ENCODE measurements at regions not wholly inside any gene's neighbourhood (a gene's known extent, or its start where the extent isn't known, plus 50 kb on each side); places are given as distances from the start of the nearest gene placed in this dataset.

- TF ChIP-seq EZH2 (IDR thresholded peaks at IDR 0.05; ENCODE audit: borderline replicate concordance), result no peak
- TF ChIP-seq CTCF (IDR thresholded peaks at IDR 0.05; ENCODE audit: poor library complexity), result no peak
- no peak for TF ChIP-seq EZH2phosphoT487 (IDR thresholded peaks at IDR 0.05; ENCODE audit: low read depth, severe bottlenecking, unreplicated experiment)
Observed at GRCh38 chr6:23343610-23344306, 774.4 kb downstream of the HDGFL1 start.
